Upper lobe of left lung (tissue), 4 donors: ENCODE measurements at regions not wholly inside any gene's neighbourhood (a gene's known extent, or its start where the extent isn't known, plus 50 kb on each side); places are given as distances from the start of the nearest gene placed in this dataset.

Experiments used
- EP300 ChIP-seq, 4 donors: sonication (generic); formaldehyde crosslinking; IDR thresholded peaks; one replicate each; pipeline ENCODE4 v1.5.1; 2017; ENCODE audit warnings: antibody characterized with exemption in 4 of 4, control low read depth in 2 of 4
- POLR2AphosphoS5 ChIP-seq, 2 donors: sonication (generic); formaldehyde crosslinking; IDR thresholded peaks; one replicate each; pipeline ENCODE4 v1.5.1; 2017; ENCODE audit warnings: antibody characterized with exemption in 2 of 2
- TF ChIP-seq, protein P1 (sequence below), 6 experiments: fragments of 450-650 bp in 4 of 6; fragments of 200-600 bp in 2 of 6; sonication (generic) in 2 of 6; IDR thresholded peaks; one replicate each; pipeline ENCODE4 v1.5.1; 2016 to 2019; ENCODE audit warnings: antibody characterized with exemption in 6 of 6

DNA sequence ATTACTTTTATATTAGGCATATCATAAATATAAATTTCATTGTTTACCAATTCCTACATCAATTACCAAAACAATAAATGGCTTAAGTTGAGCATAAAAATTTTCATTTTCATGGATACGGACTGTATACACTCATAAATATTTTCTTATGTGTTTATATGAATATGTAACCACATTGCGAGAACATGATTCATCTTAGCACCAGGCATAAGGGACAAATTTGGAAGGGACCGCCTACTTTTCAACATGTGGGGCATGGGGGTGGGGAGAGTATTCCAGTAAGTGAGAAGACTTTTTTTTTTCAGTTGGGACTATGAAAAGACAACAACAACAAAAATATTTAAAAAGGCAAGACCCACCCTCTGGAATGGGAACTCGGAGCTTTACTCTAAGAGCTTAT lies 296.1 kb downstream of the RAB38 start:
- TF ChIP-seq, protein P1, sequence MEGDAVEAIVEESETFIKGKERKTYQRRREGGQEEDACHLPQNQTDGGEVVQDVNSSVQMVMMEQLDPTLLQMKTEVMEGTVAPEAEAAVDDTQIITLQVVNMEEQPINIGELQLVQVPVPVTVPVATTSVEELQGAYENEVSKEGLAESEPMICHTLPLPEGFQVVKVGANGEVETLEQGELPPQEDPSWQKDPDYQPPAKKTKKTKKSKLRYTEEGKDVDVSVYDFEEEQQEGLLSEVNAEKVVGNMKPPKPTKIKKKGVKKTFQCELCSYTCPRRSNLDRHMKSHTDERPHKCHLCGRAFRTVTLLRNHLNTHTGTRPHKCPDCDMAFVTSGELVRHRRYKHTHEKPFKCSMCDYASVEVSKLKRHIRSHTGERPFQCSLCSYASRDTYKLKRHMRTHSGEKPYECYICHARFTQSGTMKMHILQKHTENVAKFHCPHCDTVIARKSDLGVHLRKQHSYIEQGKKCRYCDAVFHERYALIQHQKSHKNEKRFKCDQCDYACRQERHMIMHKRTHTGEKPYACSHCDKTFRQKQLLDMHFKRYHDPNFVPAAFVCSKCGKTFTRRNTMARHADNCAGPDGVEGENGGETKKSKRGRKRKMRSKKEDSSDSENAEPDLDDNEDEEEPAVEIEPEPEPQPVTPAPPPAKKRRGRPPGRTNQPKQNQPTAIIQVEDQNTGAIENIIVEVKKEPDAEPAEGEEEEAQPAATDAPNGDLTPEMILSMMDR (IDR thresholded peaks at IDR 0.05) = no peak
- TF ChIP-seq POLR2AphosphoS5 (IDR thresholded peaks at IDR 0.05) (no peak), EP300 (IDR thresholded peaks at IDR 0.05) (no peak)
